IMR-90 (cell line): ENCODE measurements at regions not wholly inside any gene's neighbourhood (a gene's known extent, or its start where the extent isn't known, plus 50 kb on each side); places are given as distances from the start of the nearest gene placed in this dataset.

Experiments
- ATAC-seq: fragments of 200-7000 bp; cut with Tn5 transposase; 2 replicates; pipeline ENCODE4 v1.9.1; 2020; ENCODE audit warnings: low read depth, mild to moderate bottlenecking, moderate library complexity
- BruUV-seq: library from RNA; stranded (reverse); fragments of 400-500 nt; replicated peaks from 2 replicates; lab custom pipeline; 2021; lab: Mats Ljungman, UMichigan
- CTCF ChIA-PET: fragments of 300-600 bp; formaldehyde crosslinking; extraction: SDS; loops from one replicate; lab custom pipeline; 2021; ENCODE audit warnings: antibody characterized with exemption; lab: Yijun Ruan, JAX
- POLR2A ChIA-PET: fragments of 300-600 bp; sonication (Branson Sonifier 250); formaldehyde crosslinking; loops from one replicate; lab custom pipeline; 2022; ENCODE audit warnings: antibody characterized with exemption; ENCODE audit not compliant: unreplicated experiment; lab: Charles Lee
- DNase-seq: peaks from one replicate; pipeline ENCODE4 v3.0.0; 2013
- H2AFZ ChIP-seq: replicated peaks from 2 replicates; pipeline ENCODE3; 2013; ENCODE audit warnings: low read length, mild to moderate bottlenecking; ENCODE audit not compliant: poor library complexity
- H2AK5ac ChIP-seq: 2 replicates; pipeline ENCODE4 v1.6.1; 2013; ENCODE audit warnings: low read depth, low read length, inconsistent platforms
- H2AK9ac ChIP-seq: replicated peaks from 2 replicates; pipeline ENCODE3; 2013; ENCODE audit warnings: mild to moderate bottlenecking, low read depth, low read length, moderate library complexity; ENCODE audit not compliant: poor library complexity
- H2BK120ac ChIP-seq: 2 replicates; pipeline ENCODE4 v1.6.1; 2013; ENCODE audit warnings: low read depth, low read length, inconsistent platforms
- H2BK15ac ChIP-seq: 3 replicates; pipeline ENCODE4 v1.6.1; 2013; ENCODE audit warnings: low read depth, low read length, inconsistent platforms
- H2BK20ac ChIP-seq: 2 replicates; pipeline ENCODE4 v1.6.1; 2013; ENCODE audit warnings: low read depth, mild to moderate bottlenecking, inconsistent platforms, low read length, moderate library complexity
- H2BK5ac ChIP-seq: 2 replicates; pipeline ENCODE4 v1.6.1; 2013; ENCODE audit warnings: mild to moderate bottlenecking, low read depth, low read length, inconsistent platforms; ENCODE audit not compliant: poor library complexity, severe bottlenecking
- H3K14ac ChIP-seq: replicated peaks from 2 replicates; pipeline ENCODE4 v1.6.1; 2013; ENCODE audit warnings: low read depth, low read length, inconsistent platforms
- H3K18ac ChIP-seq: 2 replicates; pipeline ENCODE4 v1.6.1; 2013; ENCODE audit warnings: low read depth, low read length, control low read depth
- H3K23ac ChIP-seq: 2 replicates; pipeline ENCODE4 v1.6.1; 2013; ENCODE audit warnings: low read depth, low read length, inconsistent platforms
- H3K27ac ChIP-seq: 2 replicates; pipeline ENCODE4 v1.5.1; 2013; ENCODE audit warnings: mild to moderate bottlenecking, control low read depth, low read length; ENCODE audit not compliant: insufficient read depth
- H3K27me3 ChIP-seq: 2 replicates; pipeline ENCODE4 v1.6.1; 2013; ENCODE audit warnings: low read length; ENCODE audit not compliant: control insufficient read depth, insufficient read depth
- H3K36me3 ChIP-seq: 2 replicates; pipeline ENCODE4 v1.6.1; 2013; ENCODE audit warnings: low read length, mixed read lengths; ENCODE audit not compliant: control insufficient read depth, insufficient read depth
- H3K4ac ChIP-seq: 2 replicates; pipeline ENCODE4 v1.6.1; 2013; ENCODE audit warnings: low read depth, low read length, inconsistent platforms
- H3K4me1 ChIP-seq: 2 replicates; pipeline ENCODE4 v1.6.1; 2013; ENCODE audit warnings: low read length, mixed read lengths; ENCODE audit not compliant: control insufficient read depth, insufficient read depth
- H3K4me2 ChIP-seq: 2 replicates; pipeline ENCODE4 v1.6.1; 2013; ENCODE audit warnings: low read depth, mild to moderate bottlenecking, control low read depth, low read length, moderate library complexity
- H3K4me3 ChIP-seq: 2 replicates; pipeline ENCODE4 v1.5.1; 2013; ENCODE audit warnings: low read depth, mild to moderate bottlenecking, control low read depth, low read length, moderate library complexity; ENCODE audit not compliant: insufficient read depth
- H3K56ac ChIP-seq: 2 replicates; pipeline ENCODE4 v1.6.1; 2013; ENCODE audit warnings: low read length, inconsistent platforms; ENCODE audit not compliant: insufficient read depth; ENCODE audit errors: extremely low read depth
- H3K79me1 ChIP-seq, 2 experiments: 2 replicates each; pipeline ENCODE4 v1.6.1; 2013; ENCODE audit warnings: low read length in 2 of 2, inconsistent platforms in 1 of 2, low read depth in 1 of 2
- H3K9ac ChIP-seq: 2 replicates; pipeline ENCODE4 v1.6.1; 2013; ENCODE audit warnings: low read depth, low read length, control low read depth
- H3K9me1 ChIP-seq: 2 replicates; pipeline ENCODE4 v1.6.1; 2013; ENCODE audit warnings: low read length, inconsistent platforms; ENCODE audit not compliant: insufficient read depth
- H3K9me3 ChIP-seq: 2 replicates; pipeline ENCODE4 v1.6.1; 2013; ENCODE audit warnings: low read length; ENCODE audit not compliant: control insufficient read depth, insufficient read depth
- H4K20me1 ChIP-seq: 2 replicates; pipeline ENCODE4 v1.6.1; 2013; ENCODE audit warnings: low read length, inconsistent platforms; ENCODE audit not compliant: insufficient read depth
- H4K5ac ChIP-seq: 2 replicates; pipeline ENCODE4 v1.6.1; 2013; ENCODE audit warnings: mild to moderate bottlenecking, low read depth, low read length, control low read depth
- H4K8ac ChIP-seq, 2 experiments: 2 replicates each; pipeline ENCODE4 v1.6.1; 2013; ENCODE audit warnings: low read depth in 2 of 2, low read length in 2 of 2, control low read depth in 1 of 2, inconsistent platforms in 1 of 2
- H4K91ac ChIP-seq: 2 replicates; pipeline ENCODE4 v1.6.1; 2013; ENCODE audit warnings: low read depth, low read length, inconsistent platforms; ENCODE audit not compliant: insufficient read depth
- BHLHE40 ChIP-seq: fragments of 150-350 bp; IDR thresholded peaks from 2 replicates; pipeline ENCODE4 v1.6.1; 2016; ENCODE audit warnings: mild to moderate bottlenecking, low read depth, low read length
- CEBPB ChIP-seq: IDR thresholded peaks from 2 replicates; pipeline ENCODE4 v1.6.1; 2012; ENCODE audit warnings: low read depth, low read length, improper control_type of control experiment
- CHD1 ChIP-seq: IDR thresholded peaks from 2 replicates; pipeline ENCODE4 v1.6.1; 2012; ENCODE audit warnings: low read depth, low read length, improper control_type of control experiment
- CTCF ChIP-seq: conservative IDR thresholded peaks from 2 replicates; pipeline ENCODE4 v1.5.1; 2012; ENCODE audit warnings: mild to moderate bottlenecking, low read depth, low read length, improper control_type of control experiment
- MAFK ChIP-seq: IDR thresholded peaks from 2 replicates; pipeline ENCODE4 v1.6.1; 2012; ENCODE audit warnings: low read depth, low read length, improper control_type of control experiment
- MAZ ChIP-seq: IDR thresholded peaks from 2 replicates; pipeline ENCODE4 v1.6.1; 2012; ENCODE audit warnings: low read depth, mild to moderate bottlenecking, low read length, improper control_type of control experiment, moderate library complexity, borderline replicate concordance
- MXI1 ChIP-seq: IDR thresholded peaks from 2 replicates; pipeline ENCODE4 v1.6.1; 2012; ENCODE audit warnings: low read depth, mild to moderate bottlenecking, low read length, moderate library complexity, borderline replicate concordance
- NFE2L2 ChIP-seq: fragments of 150-350 bp; IDR thresholded peaks from 2 replicates; pipeline ENCODE4 v1.6.1; 2016; ENCODE audit warnings: low read depth, mild to moderate bottlenecking, low read length
- POLR2A ChIP-seq: IDR thresholded peaks from 2 replicates; pipeline ENCODE4 v1.6.1; 2012; ENCODE audit warnings: mild to moderate bottlenecking, low read depth, low read length
- RCOR1 ChIP-seq: IDR thresholded peaks from 2 replicates; pipeline ENCODE4 v1.6.1; 2012; ENCODE audit warnings: mild to moderate bottlenecking, low read length, improper control_type of control experiment; ENCODE audit not compliant: insufficient replicate concordance
- RFX5 ChIP-seq: IDR thresholded peaks from 2 replicates; pipeline ENCODE4 v1.8.0; 2012; ENCODE audit warnings: low read depth, mild to moderate bottlenecking, low read length, moderate library complexity
- SMC3 ChIP-seq: fragments of 150-350 bp; IDR thresholded peaks from 2 replicates; pipeline ENCODE4 v1.6.1; 2016; ENCODE audit warnings: low read depth, mild to moderate bottlenecking, antibody characterized with exemption, low read length, moderate library complexity
- WGBS, 2 experiments: methylation state at CpG; one replicate each; pipeline versions ENCODE4 v1.1.5 to v1.1.7; 2013; ENCODE audit warnings: missing lambda C conversion rate in 2 of 2; ENCODE audit not compliant: insufficient read length in 1 of 2; ENCODE audit errors: extremely low coverage in 2 of 2; 5-methylcytosine and 5-hydroxymethylcytosine counted together
- dilution Hi-C: fragments of 300-500 bp; cut with HindIII; formaldehyde crosslinking; loops from one replicate; pipeline ENCODE4 v1.14.3; 2018; ENCODE audit warnings: low sequenced_read_pairs; ENCODE audit not compliant: unreplicated experiment
- in situ Hi-C: fragments of 300-500 bp; cut with MboI; formaldehyde crosslinking; loops from 3 replicates; pipeline ENCODE4 v1.14.3; 2019; ENCODE audit warnings: low sequenced_read_pairs, inconsistent platforms, mixed read lengths
- intact Hi-C: fragments of 100-400 bp; cut with micrococcal nuclease; formaldehyde crosslinking; loops from 2 replicates; pipeline ENCODE4 v1.10.0; 2022

GRCh38 chr20:40855269-40855668 lies 166.2 kb upstream of the MAFB start:
- H3K4ac ChIP-seq: no peak overlapping the region
- BruUV-seq: no TSS peak
- ChIA-PET POLR2A (no interaction called here), CTCF (no interaction called here)
- H4K20me1 ChIP-seq: peaks cover 3% of the 10 kb centered on the region; the same call in 1 of the 2 replicates
- H3K4me3 ChIP-seq: no peak overlapping the region
- dilution Hi-C loops: no loop called here
- H3K9ac ChIP-seq: no peak overlapping the region
- H3K56ac ChIP-seq: no peak overlapping the region
- H2AK9ac ChIP-seq: no peak overlapping the region
- H3K14ac ChIP-seq: no peak overlapping the region
- no peaks in the 10 kb centered on the region for H3K9me3 ChIP-seq
- no peak overlapping the region for H2BK15ac ChIP-seq
- TF ChIP-seq BHLHE40 (no peak), SMC3 (no peak), POLR2A (no peak), CEBPB (no peak), RCOR1 (no peak), MAFK (no peak), RFX5 (no peak), NFE2L2 (no peak), CHD1 (no peak), MAZ (no peak), CTCF (no peak), MXI1 (no peak)
- WGBS, 2 experiments: no CpG with 5 or more reads among the region's 1 CpG
- H3K4me2 ChIP-seq: no peak overlapping the region
- ATAC-seq (no peak), DNase-seq (no peak)
- no peak overlapping the region for H3K23ac ChIP-seq
- no peak overlapping the region for H2AFZ ChIP-seq
- in situ Hi-C loops: no loop called here
- H3K18ac ChIP-seq: no peak overlapping the region
- H3K27ac ChIP-seq: no peak overlapping the region
- no peak overlapping the region for H2BK5ac ChIP-seq
- H2AK5ac ChIP-seq: no peak overlapping the region
- H3K79me1 ChIP-seq: no peaks in the 10 kb centered on the region
- no peak overlapping the region for H4K91ac ChIP-seq
- H3K4me1 ChIP-seq: no peaks in the 10 kb centered on the region
- no peak overlapping the region for H2BK120ac ChIP-seq
- intact Hi-C loops: no loop called here
- peaks cover 2% of the 10 kb centered on the region; the same call in 1 of the 2 replicates for H3K9me1 ChIP-seq
- H4K5ac ChIP-seq: no peak overlapping the region
- no peak overlapping the region for H2BK20ac ChIP-seq
- H3K36me3 ChIP-seq: no peaks in the 10 kb centered on the region
- no peak overlapping the region for H4K8ac ChIP-seq
- peaks cover 3% of the 10 kb centered on the region; the same call in 1 of the 2 replicates for H3K27me3 ChIP-seq
